Activated gamma-delta T cell treated with anti-CD3 and anti-CD28 coated beads, Interleukin-2, amount 50 U/mL, for 16 hours (primary cell): ENCODE measurements at regions not wholly inside any gene's neighbourhood (a gene's known extent, or its start where the extent isn't known, plus 50 kb on each side); places are given as distances from the start of the nearest gene placed in this dataset.

Source experiments
- DNase-seq: peaks from one replicate; pipeline ENCODE4 v3.0.0-alpha.2; 2020; ENCODE audit warnings: low read depth

DNA sequence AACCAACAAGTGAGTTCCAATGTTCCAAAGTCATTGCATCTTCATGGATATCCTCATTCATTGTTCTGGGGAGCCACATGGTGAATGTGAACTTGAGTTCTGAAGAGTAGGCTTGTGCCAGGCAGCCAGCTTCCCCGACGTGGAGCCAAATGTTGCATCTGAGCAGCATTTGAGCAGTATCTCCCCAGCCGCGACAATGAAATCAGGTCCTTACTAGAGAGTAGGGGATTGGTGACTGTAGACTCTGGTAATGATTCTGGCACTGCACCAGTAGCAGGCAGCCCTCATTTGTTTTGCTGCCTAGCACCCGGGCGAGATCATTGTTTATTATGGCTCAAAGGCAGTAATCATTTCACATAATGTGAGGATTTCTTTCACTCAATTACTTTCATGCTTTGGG lies 451.4 kb upstream of the C9orf72 start:
- DNase-seq = no peak

DNA sequence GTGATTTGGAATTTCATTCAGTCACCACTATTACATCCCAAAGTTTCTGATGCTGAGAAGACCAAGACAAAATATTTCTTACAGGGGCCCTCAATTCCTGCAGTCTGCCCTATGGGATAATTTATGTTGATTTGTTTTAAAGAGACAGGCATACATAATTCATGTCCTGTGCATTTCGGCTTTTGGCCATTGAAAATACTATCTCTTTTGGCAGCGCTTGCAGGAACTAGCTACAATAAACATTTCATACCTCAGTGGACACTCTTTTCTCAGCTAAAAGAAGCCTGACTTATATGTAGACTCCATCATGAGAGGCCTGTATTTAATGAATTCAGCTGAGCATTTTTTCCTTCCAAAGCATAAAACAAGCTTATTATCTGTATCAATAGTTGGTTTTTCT lies 451.9 kb upstream of the C9orf72 start:
- no peak for DNase-seq

DNA sequence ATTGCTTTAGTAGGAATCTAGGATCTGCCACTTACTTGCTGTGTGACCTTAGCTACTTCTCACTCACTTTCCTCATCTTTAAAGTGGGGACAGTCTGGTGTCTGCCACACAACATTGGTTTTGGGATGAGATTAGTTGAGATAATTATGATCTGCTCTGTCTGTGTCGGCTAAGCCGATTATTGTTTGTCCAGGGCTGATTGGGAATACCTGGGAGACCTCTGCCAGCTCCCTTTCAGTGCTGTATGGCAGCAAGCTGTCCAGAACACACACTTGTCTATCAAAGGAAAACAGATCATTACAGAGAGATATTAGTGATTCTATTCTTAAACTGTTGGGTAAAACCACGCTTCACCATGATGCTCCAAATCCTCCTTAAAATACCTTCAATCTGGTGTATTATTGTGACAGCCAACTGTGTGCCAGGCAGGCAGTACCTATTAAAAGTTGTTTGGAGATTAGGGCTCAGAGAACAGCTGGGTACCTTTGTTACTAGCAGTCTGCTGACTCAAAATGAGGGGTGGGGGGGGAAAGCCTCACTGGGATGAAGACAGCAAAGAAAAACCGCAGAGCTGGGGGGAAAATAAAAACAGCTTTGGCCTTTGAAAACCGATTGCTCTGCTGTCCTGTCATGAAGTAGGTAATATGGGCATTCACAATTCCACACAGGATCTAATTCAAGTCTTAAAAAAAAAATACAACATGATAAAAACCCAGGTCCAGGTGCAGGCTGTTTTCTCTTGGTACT lies 458.4 kb upstream of the C9orf72 start:
- no peak for DNase-seq

GRCh38 chr9:28032268-28032590 lies 458.9 kb upstream of the C9orf72 start:
- no peak for DNase-seq

DNA sequence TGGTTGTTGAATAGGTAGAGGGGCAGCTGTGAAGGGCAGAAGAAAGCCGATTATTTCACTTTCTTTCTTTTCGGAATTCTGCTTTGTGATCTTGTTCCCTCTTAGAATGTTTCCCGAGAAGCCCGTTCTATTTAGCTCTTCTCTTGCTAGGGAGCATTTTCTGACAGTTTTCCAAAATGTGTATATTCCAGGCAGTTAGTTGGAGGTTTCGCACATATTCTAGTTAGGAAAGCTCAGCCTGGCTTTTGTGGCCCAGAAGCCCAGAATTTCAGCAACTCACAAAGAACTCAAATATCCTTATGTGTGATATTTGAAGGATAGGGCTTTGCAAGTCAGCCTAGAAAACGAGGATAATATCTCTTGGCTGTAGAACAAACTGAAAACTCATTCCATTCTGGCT lies 461.0 kb upstream of the C9orf72 start:
- DNase-seq = no peak

DNA sequence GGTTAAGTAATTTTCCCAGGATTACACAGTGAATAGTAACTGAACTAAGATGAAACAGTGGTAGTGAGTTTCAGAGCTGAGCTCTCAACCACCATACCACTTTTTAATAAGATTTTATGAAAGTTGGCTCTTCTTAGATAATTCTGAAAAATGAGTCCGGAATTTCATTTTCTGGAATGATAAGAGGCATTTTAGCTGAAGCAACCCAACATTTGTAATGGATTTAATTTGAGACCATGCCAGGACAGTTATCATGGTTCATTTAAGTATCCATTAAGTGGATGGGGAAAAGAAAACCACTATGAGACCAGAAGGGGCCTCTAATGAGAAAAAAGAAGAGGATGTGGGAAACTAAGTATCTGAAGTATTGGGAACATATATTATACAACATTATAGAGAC lies 464.7 kb upstream of the C9orf72 start:
- DNase-seq = no peak

DNA sequence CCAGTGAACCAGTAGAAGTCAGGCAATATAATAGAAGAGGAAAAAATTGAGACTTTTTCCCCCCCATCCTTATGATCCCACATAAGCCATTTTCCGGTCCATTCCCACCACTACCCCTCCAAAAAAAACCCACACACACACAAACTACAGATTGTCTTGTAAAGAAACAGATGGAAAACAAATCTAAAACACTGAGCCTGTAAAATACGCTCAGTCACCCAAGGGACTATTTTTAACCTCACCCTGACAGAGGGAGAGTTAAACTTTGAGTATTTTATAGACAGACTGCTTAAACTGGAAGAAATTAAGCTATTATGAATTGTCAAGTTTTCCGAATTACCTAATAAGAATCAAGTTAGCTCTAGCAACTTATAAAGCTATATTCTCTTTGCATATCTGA lies 471.8 kb upstream of the C9orf72 start:
- DNase-seq = no peak

DNA sequence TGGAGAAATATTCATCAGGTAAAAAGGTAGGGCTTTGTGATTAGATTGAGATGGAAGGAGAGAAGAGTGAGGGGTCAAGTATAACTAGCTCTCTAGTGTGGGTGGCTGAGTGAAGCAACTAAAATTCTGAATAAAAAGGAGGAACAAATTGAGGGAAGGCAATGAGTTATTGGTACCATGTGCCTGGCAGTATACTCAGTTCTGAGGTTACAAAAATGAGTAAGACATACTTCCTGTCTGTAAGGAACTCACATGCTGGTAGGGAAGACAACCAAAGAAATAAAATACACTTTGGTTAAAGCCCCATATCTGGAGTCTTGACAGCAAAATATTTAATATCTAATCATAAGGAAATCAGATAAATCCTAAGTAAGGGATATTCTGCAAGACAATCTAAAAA lies 476.8 kb upstream of the C9orf72 start:
- no peak for DNase-seq

DNA sequence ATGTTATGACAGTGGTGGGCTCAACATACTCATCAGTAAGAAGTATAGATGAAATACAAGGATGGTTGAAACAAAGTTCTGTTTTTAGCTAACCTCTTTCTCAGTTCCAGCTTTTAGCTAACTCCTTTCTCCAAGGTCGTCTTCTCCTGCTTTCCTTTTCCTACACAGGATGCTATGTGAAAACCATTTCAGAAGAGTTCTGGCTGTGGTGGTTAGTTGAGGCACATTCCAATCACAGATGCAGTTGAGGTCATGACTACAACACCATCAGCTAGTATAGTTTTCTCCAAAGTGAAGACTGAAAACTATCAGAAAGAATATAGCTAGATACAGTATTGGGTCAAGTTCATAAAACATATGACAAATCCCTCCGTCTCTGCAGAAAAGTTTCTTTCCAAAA lies 477.7 kb upstream of the C9orf72 start:
- DNase-seq = no peak

DNA sequence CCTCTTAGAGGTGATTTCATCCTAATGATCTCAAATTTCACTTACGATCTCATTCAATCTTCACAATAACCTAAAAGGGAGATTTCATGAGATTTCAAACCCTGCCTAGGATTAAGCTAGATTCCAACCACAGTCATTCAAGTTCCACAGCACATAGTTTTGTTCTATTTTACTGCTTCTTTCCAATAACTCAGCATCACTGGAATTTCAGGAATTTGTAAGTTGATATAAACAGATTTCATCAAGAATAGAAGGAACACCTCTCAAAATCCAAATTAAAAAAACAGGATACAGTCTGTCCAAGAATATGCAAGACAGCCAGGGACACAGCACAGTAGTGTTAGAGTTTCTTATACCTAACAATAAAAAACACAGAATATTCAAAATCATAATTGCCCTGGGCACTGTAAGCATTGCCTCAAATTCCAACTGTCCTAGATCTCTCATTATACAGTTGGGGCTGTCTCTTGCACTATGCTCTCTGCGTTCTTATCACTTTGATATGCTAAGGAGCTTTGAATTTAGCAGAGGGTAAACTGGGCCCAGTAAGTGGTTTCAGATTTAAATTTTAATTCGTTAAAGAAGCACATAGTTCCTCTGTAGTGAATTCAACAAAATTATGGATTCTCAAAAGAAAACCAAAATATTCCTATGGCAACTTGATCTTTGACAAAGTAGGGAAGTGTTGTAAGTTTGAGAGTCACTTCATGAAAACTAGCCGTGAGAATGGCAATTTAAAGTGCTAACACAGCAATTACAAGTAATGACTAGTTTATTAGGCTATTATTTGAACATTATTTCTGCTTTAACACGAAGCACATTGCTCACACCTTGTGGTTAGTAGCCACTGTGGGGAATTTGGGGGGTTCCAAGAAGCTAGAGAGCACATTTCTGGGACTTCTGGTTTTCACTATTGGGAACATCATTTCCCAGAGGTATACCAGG lies 478.6 kb upstream of the C9orf72 start:
- DNase-seq = no peak

DNA sequence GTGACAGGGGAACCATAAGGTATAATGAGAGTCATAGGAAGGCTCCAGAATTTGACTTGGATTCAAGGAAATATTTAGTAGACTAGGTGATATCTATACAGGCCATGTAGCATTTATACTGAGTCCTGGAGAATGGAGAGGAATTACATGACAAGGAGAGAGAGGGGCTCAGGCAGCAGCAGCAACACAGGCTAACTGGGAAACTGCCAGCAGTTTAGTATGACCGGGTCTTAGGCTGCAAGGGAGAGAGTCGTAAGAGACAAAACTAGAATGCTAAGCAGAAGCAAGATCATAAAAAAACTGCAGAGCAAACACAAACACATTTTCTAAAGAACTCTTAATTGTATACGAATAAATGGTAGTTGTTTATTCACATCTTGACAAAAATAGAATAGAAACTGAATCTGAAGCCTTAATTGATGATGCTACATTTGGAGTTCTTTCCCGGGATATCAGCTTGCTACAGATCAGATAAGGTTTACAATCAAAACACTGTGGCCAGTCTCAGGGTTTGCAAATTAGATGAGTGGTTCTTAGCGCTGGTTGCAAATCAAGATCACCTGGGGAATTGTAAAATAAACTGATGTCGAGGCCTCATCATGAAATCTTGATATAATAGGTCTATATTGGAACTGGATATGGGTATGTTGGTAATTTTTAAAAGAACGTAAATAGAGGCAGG lies 480.0 kb upstream of the C9orf72 start:
- no peak for DNase-seq

GRCh38 chr9:28056006-28056405 lies 482.7 kb upstream of the C9orf72 start:
- DNase-seq = no peak

- no peak for DNase-seq
These were observed 483.2 kb upstream of the C9orf72 start for GRCh38 chr9:28056466-28056865.

GRCh38 chr9:28059192-28059591 lies 485.9 kb upstream of the C9orf72 start:
- no peak for DNase-seq

DNA sequence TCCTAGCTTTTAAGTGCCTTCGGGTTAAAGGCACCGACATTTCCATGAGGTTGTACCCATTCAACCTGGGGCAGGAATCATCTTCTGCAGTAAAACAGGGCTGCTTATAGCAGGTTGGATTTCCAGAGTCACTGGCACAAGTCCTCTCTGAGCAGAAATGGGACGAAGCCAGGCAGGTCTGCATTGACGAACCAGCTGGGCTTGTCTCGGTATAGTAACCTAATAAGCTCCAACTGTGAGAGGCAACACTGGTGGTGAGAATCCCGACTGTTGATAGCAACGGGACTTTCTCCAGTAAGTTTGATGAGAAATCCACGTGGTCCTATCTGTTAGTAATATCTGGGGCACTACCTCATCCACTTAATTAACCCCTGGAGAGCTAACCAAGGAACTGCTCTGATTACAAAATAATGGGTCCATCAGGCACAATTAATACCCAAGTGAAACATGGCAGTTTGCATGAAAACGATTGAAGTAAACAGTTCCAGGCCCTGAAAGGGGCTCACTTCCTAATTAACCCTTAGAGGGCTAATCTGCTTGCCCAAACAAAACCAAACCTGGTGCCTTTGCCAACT lies 491.0 kb upstream of the C9orf72 start:
- DNase-seq = no peak

DNA sequence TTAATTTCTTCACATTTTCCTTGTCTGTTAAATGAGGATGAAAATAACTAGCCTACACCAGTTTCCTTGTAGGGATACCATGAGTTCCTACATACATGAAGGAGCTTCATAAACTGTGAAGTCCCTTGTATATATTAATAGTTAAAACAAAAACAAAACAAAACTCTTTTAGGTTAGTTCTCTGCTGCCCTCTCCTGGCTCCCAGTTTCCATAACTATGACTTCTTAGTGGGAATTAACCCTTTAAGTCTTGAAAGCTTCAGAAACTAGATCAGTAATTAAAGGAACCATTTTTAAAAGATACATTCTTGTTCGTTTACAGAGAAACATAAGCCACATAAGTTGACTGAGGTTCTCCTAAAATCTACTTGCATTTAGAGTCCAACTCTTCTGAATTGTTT lies 500.0 kb upstream of the C9orf72 start:
- DNase-seq = no peak

- no peak for DNase-seq
These were observed 506.4 kb upstream of the C9orf72 start for GRCh38 chr9:28079677-28080076.

GRCh38 chr9:28082671-28083070 lies 509.4 kb upstream of the C9orf72 start:
- DNase-seq = no peak

GRCh38 chr9:28086881-28087280 lies 513.6 kb upstream of the C9orf72 start:
- no peak for DNase-seq

DNA sequence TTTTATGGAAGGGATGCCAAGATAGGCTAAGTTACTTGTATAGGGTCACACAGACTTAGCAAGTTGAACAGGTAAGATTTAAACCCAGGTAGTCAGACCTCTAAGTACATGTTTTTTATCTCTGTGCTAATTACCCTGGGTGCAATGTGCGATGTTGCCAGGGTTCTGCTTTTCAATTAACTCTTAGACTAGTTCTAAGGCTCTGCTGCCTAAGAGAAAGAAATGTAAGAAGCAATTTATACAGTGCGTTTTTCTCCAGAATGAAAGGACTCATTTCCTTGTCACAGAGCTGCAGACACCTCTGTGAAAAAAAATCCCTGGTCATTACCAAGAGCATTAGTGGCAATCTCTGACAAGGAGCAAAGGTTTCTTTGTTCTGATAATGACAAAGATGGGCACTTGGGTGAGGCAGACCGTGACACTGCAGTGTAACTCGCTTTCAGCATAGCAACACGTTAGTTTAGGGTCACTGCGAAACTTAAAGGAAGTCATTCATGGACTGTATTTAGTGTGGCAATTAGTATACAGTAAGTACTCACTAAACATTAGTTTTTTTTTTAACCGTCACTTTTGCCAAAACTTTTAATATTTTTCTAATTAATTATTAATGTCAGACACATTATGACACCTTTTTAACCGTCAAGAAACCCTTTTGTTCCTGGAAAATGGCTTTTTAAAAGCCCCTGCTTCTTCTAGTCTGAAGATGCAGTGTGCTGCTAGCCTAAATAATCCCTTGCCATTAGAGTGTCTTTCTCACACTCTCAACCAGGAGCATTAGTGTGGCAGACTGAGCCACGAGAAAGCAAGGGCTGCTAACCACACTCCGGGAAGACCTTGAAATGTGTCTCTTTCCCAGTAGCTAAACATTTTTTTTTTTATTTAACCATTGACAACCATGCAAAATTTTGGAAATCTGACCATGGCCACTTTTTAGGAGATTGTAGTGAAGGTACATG lies 520.0 kb upstream of the C9orf72 start:
- no peak for DNase-seq

DNA sequence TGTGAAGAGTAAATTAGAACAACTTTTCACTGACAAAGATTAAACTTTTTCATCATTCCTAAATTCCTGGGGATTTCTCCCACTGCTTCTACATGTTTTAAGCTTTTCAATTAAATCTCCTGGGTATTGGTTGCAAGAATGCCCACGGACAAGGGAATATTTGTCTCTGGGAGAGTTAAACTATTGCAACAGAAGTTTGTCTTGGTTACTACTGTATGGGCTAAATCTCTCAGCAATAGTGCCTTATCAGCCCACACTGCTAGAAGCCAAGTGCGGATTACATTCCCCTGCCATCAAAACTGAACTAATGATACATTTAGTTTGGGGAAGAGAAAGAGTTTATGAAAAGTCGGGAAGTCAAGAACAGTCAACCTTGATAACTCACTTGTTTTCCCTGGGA lies 528.2 kb upstream of the C9orf72 start:
- DNase-seq = no peak
